Brain microvascular endothelial cell (primary cell): ENCODE measurements at regions not wholly inside any gene's neighbourhood (a gene's known extent, or its start where the extent isn't known, plus 50 kb on each side); places are given as distances from the start of the nearest gene placed in this dataset.
"Not testable (repeated sequence)": the region's sequence is repeated elsewhere in the genome, so short reads cannot be mapped to it uniquely, and the experiment has no call there.

Experiments used
- DNase-seq: peaks from one replicate; pipeline ENCODE4 v3.0.0-alpha.2; 2020
- H3K27ac ChIP-seq: fragments of 250-450 bp; sonication (Bioruptor Pico); 2 replicates; pipeline ENCODE4 v1.5.1; 2020; ENCODE audit warnings: mild to moderate bottlenecking, moderate library complexity
- H3K27me3 ChIP-seq: fragments of 250-450 bp; sonication (Bioruptor Pico); replicated peaks from 2 replicates; pipeline ENCODE4 v1.5.1; 2020; ENCODE audit warnings: mild to moderate bottlenecking
- H3K36me3 ChIP-seq: fragments of 250-450 bp; sonication (Bioruptor Pico); replicated peaks from 2 replicates; pipeline ENCODE4 v1.5.1; 2020; ENCODE audit warnings: mild to moderate bottlenecking
- H3K4me3 ChIP-seq: 2 replicates; pipeline ENCODE4 v1.5.1; 2011; ENCODE audit warnings: low read depth, mild to moderate bottlenecking, control low read depth, low read length, moderate library complexity
- CTCF ChIP-seq: IDR thresholded peaks from 2 replicates; pipeline ENCODE4 v1.5.1; 2011; ENCODE audit warnings: low read depth, mild to moderate bottlenecking, moderate library complexity, low read length, control low read depth, inconsistent platforms; ENCODE audit errors: missing control alignments
- in situ Hi-C: cut with HindIII; loops from 2 replicates; pipeline ENCODE4 v1.10.0; 2017; ENCODE audit warnings: low sequenced_read_pairs, low pct_ligation_motif_present

- peak; percentile 55 for TF ChIP-seq CTCF
- peak; percentile 18 for DNase-seq
- Histone ChIP-seq H3K27ac (no peak overlapping the region), H3K27me3 (no peaks in the 10 kb centered on the region), H3K36me3 (no peaks in the 10 kb centered on the region), H3K4me3 (no peak overlapping the region)
- in situ Hi-C loops: no loop called here
Observed at GRCh38 chr7:3162289-3162688, 118.6 kb upstream of the CARD11 start.

GRCh38 chr7:3162798-3163197, 119.1 kb upstream of the CARD11 start:
- H3K36me3 ChIP-seq, DNase-seq, H3K27ac ChIP-seq, H3K4me3 ChIP-seq, in situ Hi-C loops, H3K27me3 ChIP-seq: not testable (repeated sequence)

- H3K27ac ChIP-seq: no peak overlapping the region
Observed at GRCh38 chr7:3164380-3164792, 120.7 kb upstream of the CARD11 start.

GRCh38 chr7:3165681-3166580, 122.3 kb upstream of the CARD11 start:
- Histone ChIP-seq H3K36me3 (no peaks in the 10 kb centered on the region), H3K27ac (no peak overlapping the region), H3K27me3 (no peaks in the 10 kb centered on the region), H3K4me3 (no peak overlapping the region)
- no peak for DNase-seq
- in situ Hi-C loops: no loop called here
- no peak for TF ChIP-seq CTCF

More at GRCh38 chr7:3164380-3164792, 120.7 kb upstream of the CARD11 start:
- Histone ChIP-seq H3K4me3 (no peak overlapping the region), H3K36me3 (no peaks in the 10 kb centered on the region), H3K27me3 (no peaks in the 10 kb centered on the region)
- TF ChIP-seq CTCF: no peak
- in situ Hi-C loops: no loop called here
- DNase-seq: no peak

- H3K4me3 ChIP-seq: no peak overlapping the region
- no peak for TF ChIP-seq CTCF
- no peak for DNase-seq
- in situ Hi-C loops: no loop called here
- H3K27ac ChIP-seq: no peak overlapping the region
- H3K36me3 ChIP-seq: no peaks in the 10 kb centered on the region
- no peaks in the 10 kb centered on the region for H3K27me3 ChIP-seq
Observed at GRCh38 chr7:3167551-3167950, 123.9 kb upstream of the CARD11 start.

- Histone ChIP-seq H3K27me3 (no peaks in the 10 kb centered on the region), H3K27ac (no peak overlapping the region), H3K4me3 (no peak overlapping the region), H3K36me3 (no peaks in the 10 kb centered on the region)
- in situ Hi-C loops: no loop called here
- no peak for DNase-seq
- TF ChIP-seq CTCF: no peak
Observed at GRCh38 chr7:3168370-3168769, 124.7 kb upstream of the CARD11 start.
